ENCODE measurements at regions not wholly inside any gene's neighbourhood (a gene's known extent, or its start where the extent isn't known, plus 50 kb on each side); places are given as distances from the start of the nearest gene placed in this dataset.

- no peak for DNase-seq (ENCODE audit: low read depth)
These were observed 1555.5 kb downstream of the UQCRFS1 start for GRCh38 chr19:27657271-27658051.

- DNase-seq (ENCODE audit: low read depth) = no peak
These were observed 1558.5 kb downstream of the UQCRFS1 start for GRCh38 chr19:27654266-27654990.

GRCh38 chr19:27652796-27653195 is 1560.2 kb downstream of the UQCRFS1 start:
- no peak for DNase-seq (ENCODE audit: low read depth)

- DNase-seq (ENCODE audit: low read depth) = no peak
These were observed 1560.7 kb downstream of the UQCRFS1 start for GRCh38 chr19:27652281-27652680.

GRCh38 chr19:27647423-27647822 is 1565.5 kb downstream of the UQCRFS1 start:
- DNase-seq (ENCODE audit: low read depth) = no peak

- no peak for DNase-seq (ENCODE audit: low read depth)
These were observed 1577.5 kb downstream of the UQCRFS1 start for GRCh38 chr19:27635401-27635800.

GRCh38 chr19:27618006-27618405 is 1594.9 kb downstream of the UQCRFS1 start:
- no peak for DNase-seq (ENCODE audit: low read depth)

GRCh38 chr19:27580906-27581305 is 1632.0 kb downstream of the UQCRFS1 start:
- no peak for DNase-seq (ENCODE audit: low read depth)
